ENCODE measurements at regions not wholly inside any gene's neighbourhood (a gene's known extent, or its start where the extent isn't known, plus 50 kb on each side); places are given as distances from the start of the nearest gene placed in this dataset.
A peak's percentile ranks its signal among the peaks of the same experiment; 100 is the strongest.

DNA sequence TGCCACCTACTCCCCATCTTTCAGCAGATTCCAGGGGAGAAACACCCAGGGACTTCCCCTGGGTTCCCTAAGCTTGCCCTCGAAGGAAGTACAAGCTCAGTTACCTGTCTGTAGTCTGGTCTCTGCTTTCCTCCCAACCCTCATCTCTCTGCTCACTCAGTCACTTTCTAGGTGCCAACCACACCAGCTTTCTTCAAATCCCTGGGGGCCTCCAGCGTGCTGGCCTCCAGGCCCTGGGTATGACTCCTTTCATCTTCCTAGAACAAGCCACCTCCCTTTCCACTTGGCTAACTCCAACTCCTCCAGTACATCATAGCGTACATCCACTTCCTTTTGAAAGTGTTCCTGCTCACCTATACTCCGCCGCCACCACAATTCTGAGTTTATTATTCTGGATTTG lies 222.6 kb downstream of the SNX18 start:
- no peaks in the 10 kb centered on the region for H3K36me3 ChIP-seq
- H3K9me3 ChIP-seq = no peaks in the 10 kb centered on the region
- WGBS, 4 donors = 92 to 97% (median 94%) methylated on average over 5 of the region's 5 CpGs
- intact Hi-C loops (cut with DNase I) = loop anchor here in 5 of 10 donors (5.0 to 10.0 kb wide), 2 partner anchors 223 to 225 kb away; partner anchors contain the start of gene SNX18 (in 5 of the 5)
- peaks cover 2 to 49% (median 22%) of the 10 kb centered on the region in 12 donors for H3K4me1 ChIP-seq
- no peak overlapping the region for H3K27ac ChIP-seq
- ATAC-seq (no peak), DNase-seq (no peak)
- H3K27me3 ChIP-seq = no peaks in the 10 kb centered on the region
- no peak overlapping the region for H3K4me3 ChIP-seq
- TF ChIP-seq CTCF (IDR thresholded peaks at IDR 0.05) (no peak), POLR2A (IDR thresholded peaks at IDR 0.05) (no peak)

- Histone ChIP-seq H3K9me3 (no peaks in the 10 kb centered on the region), H3K4me3 (no peak overlapping the region), H3K27me3 (no peaks in the 10 kb centered on the region), H3K27ac (no peak overlapping the region), H3K4me1 (peaks cover under 1 to 41% (median 20%) of the 10 kb centered on the region in 12 donors), H3K36me3 (no peaks in the 10 kb centered on the region)
- intact Hi-C loops (cut with DNase I) = loop anchor here in 1 of 10 donors (5.0 kb wide), 1 partner anchor 212 kb away; no protein-coding TSS in a partner anchor
- DNase-seq = no peak
- WGBS, 4 donors = 90 to 98% (median 94%) methylated on average over 2 of the region's 2 CpGs
- no peak for ATAC-seq
- TF ChIP-seq CTCF (IDR thresholded peaks at IDR 0.05) = no peak
- no peak for TF ChIP-seq POLR2A (IDR thresholded peaks at IDR 0.05)
These were observed 221.8 kb downstream of the SNX18 start for GRCh38 chr5:54739371-54739770.

- intact Hi-C loops (cut with DNase I) = loop anchor here in 1 of 10 donors (5.0 kb wide), 1 partner anchor 212 kb away; no protein-coding TSS in a partner anchor
- H3K4me3 ChIP-seq = no peak overlapping the region
- no peak for TF ChIP-seq CTCF (IDR thresholded peaks at IDR 0.05)
- H3K27me3 ChIP-seq = no peaks in the 10 kb centered on the region
- H3K36me3 ChIP-seq = no peaks in the 10 kb centered on the region
- no peak overlapping the region for H3K27ac ChIP-seq
- no peak for ATAC-seq
- H3K9me3 ChIP-seq = no peaks in the 10 kb centered on the region
- DNase-seq = no peak
- 92 to 94% (median 93%) methylated on average over 4 of the region's 4 CpGs for WGBS, 4 donors
- peaks cover 0 to 37% (median 17%) of the 10 kb centered on the region in 12 donors for H3K4me1 ChIP-seq
These were observed 221.4 kb downstream of the SNX18 start for GRCh38 chr5:54738973-54739367.

DNA sequence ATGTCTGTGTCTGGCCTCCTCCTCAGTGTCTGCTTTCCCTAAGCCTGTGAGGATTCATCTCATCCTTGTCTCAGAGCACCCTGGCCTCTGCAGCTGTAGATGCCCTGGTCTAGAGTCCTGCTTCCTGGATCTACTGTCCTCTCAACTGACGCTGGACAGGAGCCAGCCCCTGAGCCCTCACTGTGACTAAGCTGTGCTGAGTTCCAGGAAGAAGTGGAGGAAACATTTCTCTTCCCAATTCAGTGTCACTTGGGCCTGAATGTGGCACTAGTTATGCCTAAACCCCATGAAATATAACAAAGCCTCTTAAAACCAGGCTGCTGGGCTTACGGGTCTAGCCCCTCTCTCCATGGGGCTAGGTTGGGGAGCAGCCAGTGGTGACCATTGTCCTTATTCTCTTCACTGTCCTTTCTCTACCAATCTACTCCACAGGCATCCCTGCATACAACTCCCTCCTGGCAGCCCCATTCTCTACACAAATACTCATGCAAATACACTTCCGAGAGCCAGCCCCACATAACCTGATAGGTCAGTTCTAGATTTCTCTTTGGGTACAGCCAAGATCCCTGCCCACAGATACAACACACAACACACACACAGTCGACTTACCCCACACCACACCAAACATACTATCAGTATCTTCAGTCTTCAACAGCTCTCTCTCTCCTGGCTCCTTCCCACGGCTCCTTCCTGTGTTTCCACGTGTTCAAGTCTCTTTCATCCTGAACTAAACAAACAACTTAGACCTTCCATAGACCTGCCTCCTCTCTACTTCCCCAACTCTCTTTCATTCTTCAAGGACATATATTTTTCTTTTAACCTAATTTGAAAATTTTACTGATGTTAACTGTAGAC lies 220.8 kb downstream of the SNX18 start:
- Histone ChIP-seq H3K4me1 (peaks cover 0 to 31% (median 11%) of the 10 kb centered on the region in 12 donors), H3K9me3 (no peaks in the 10 kb centered on the region), H3K27me3 (no peaks in the 10 kb centered on the region), H3K4me3 (no peak overlapping the region), H3K27ac (peak overlapping the region in 1 of 12 donors; percentile 88), H3K36me3 (no peaks in the 10 kb centered on the region)
- TF ChIP-seq POLR2A (IDR thresholded peaks at IDR 0.05) (no peak), CTCF (IDR thresholded peaks at IDR 0.05) (no peak)
- intact Hi-C loops (cut with DNase I) = loop anchor here in 1 of 10 donors (5.0 kb wide), 1 partner anchor 211 kb away; no protein-coding TSS in a partner anchor
- DNase-seq (peak; percentile 71 to 90 (median 83)), ATAC-seq (peak; percentile 32 to 81 (median 64))
- 69 to 72% (median 71%) methylated on average over 6 of the region's 6 CpGs for WGBS, 4 donors
